K562 (cell line): ENCODE measurements at regions not wholly inside any gene's neighbourhood (a gene's known extent, or its start where the extent isn't known, plus 50 kb on each side); places are given as distances from the start of the nearest gene placed in this dataset.

Experiments used
- ATAC-seq: fragments of 200-7000 bp; cut with Tn5 transposase; 3 replicates; pipeline ENCODE4 v1.9.1; 2020; ENCODE audit warnings: moderate library complexity
- BruUV-seq: library from RNA; stranded (reverse); fragments of 400-500 nt; replicated peaks from 2 replicates; lab custom pipeline; 2021; lab: Mats Ljungman, UMichigan
- CTCF ChIA-PET: fragments of 300-600 bp; formaldehyde crosslinking; extraction: SDS; loops from one replicate; lab custom pipeline; 2021; ENCODE audit warnings: low intra/inter-chr PET ratio; lab: Yijun Ruan, JAX
- POLR2A ChIA-PET: fragments of 300-600, 350-650 bp; sonication (Branson Sonifier 250); formaldehyde crosslinking; extraction: SDS; loops from one replicate; lab custom pipeline; 2021; ENCODE audit warnings: antibody characterized with exemption, inconsistent platforms; lab: Yijun Ruan, JAX
- DNase-seq, 4 experiments: peaks; one replicate each; pipeline versions ENCODE4 v3.0.0 to v3.0.0-alpha.2; 2011 to 2018; ENCODE audit warnings: low spot score in 3 of 4, mixed read lengths in 3 of 4; ENCODE audit errors: extremely low read depth in 1 of 4
- FAIRE-seq: peaks from 2 replicates; lab custom pipeline; 2011; peaks lifted over from hg19 to GRCh38; lab: Jason Lieb, UNC
- H2AFZ ChIP-seq: 2 replicates; pipeline ENCODE4 v1.6.0; 2011; ENCODE audit warnings: low read depth, low read length, control low read depth, inconsistent platforms
- H3K27ac ChIP-seq: fragments of 200-600 bp; 3 replicates; pipeline ENCODE4 v1.8.0; 2011; ENCODE audit warnings: low read depth, mild to moderate bottlenecking, control low read depth, inconsistent platforms, low read length, moderate library complexity, mixed read lengths; ENCODE audit errors: extremely low read depth
- H3K27me3 ChIP-seq, 2 experiments: fragments of 300-600 bp in 1 of 2; 2 replicates in 1 of 2; 3 replicates in 1 of 2; pipeline versions ENCODE4 v1.6.0 to v1.8.0; 2011; ENCODE audit warnings: inconsistent platforms in 2 of 2, low read length in 2 of 2, mild to moderate bottlenecking in 1 of 2, mixed read lengths in 1 of 2, moderate library complexity in 1 of 2; ENCODE audit not compliant: control insufficient read depth in 2 of 2, insufficient read depth in 2 of 2
- H3K36me3 ChIP-seq: fragments of 300-600 bp; 3 replicates; pipeline ENCODE4 v1.8.0; 2011; ENCODE audit warnings: mild to moderate bottlenecking, low read length, inconsistent platforms; ENCODE audit not compliant: control insufficient read depth, insufficient read depth
- H3K4me1 ChIP-seq, 2 experiments: fragments of 200-600 bp in 1 of 2; replicated peaks in 1 of 2; 2 replicates in 1 of 2; 3 replicates in 1 of 2; pipeline versions ENCODE4 v1.5.1 to v1.8.0; 2011; ENCODE audit warnings: inconsistent platforms in 2 of 2, low read length in 2 of 2, mild to moderate bottlenecking in 1 of 2, mixed read lengths in 1 of 2, moderate library complexity in 1 of 2; ENCODE audit not compliant: control insufficient read depth in 2 of 2, insufficient read depth in 2 of 2
- H3K4me2 ChIP-seq: 2 replicates; pipeline ENCODE4 v1.6.1; 2011; ENCODE audit warnings: low read length, control low read depth, inconsistent platforms, mixed read lengths; ENCODE audit not compliant: insufficient read depth
- H3K4me3 ChIP-seq: fragments of 200-600 bp; sonication (generic), shearing (Covaris generic); 2 replicates; pipeline ENCODE4 v1.5.1; 2016; ENCODE audit warnings: control low read depth, inconsistent platforms
- H3K79me2 ChIP-seq: fragments of 200-600 bp; 3 replicates; pipeline ENCODE4 v1.8.0; 2011; ENCODE audit warnings: low read length, inconsistent platforms; ENCODE audit not compliant: control insufficient read depth, insufficient read depth
- H3K9ac ChIP-seq, 2 experiments: 2 replicates each; pipeline versions ENCODE4 v1.6.0 to v1.6.1; 2011; ENCODE audit warnings: low read depth in 2 of 2, low read length in 2 of 2, control low read depth in 1 of 2, inconsistent platforms in 1 of 2, mild to moderate bottlenecking in 1 of 2, mixed read lengths in 1 of 2; ENCODE audit not compliant: insufficient read depth in 1 of 2
- H3K9me1 ChIP-seq: one replicate; pipeline ENCODE4 v1.6.0; 2011; ENCODE audit warnings: inconsistent platforms, mild to moderate bottlenecking, low read length, moderate library complexity; ENCODE audit not compliant: control insufficient read depth, insufficient read depth
- H3K9me3 ChIP-seq: replicated peaks from 2 replicates; pipeline ENCODE4 v1.5.1; 2011; ENCODE audit warnings: low read depth, low read length, inconsistent platforms; ENCODE audit not compliant: control insufficient read depth, insufficient read depth
- H4K20me1 ChIP-seq: replicated peaks from 2 replicates; pipeline ENCODE4 v1.6.1; 2011; ENCODE audit warnings: low read length, inconsistent platforms, mixed read lengths; ENCODE audit not compliant: control insufficient read depth, insufficient read depth
- BACH1 ChIP-seq: fragments of 200-800 bp; sonication (Bioruptor generic); IDR thresholded peaks from 2 replicates; pipeline ENCODE4 v1.6.1; 2016; ENCODE audit warnings: missing genetic modification characterization, missing compliant biosample characterization
- EHMT2 ChIP-seq: fragments of 450-650 bp; IDR thresholded peaks from 2 replicates; pipeline ENCODE4 v1.6.1; 2018; ENCODE audit warnings: antibody characterized with exemption
- EWSR1 ChIP-seq: fragments of 450-650 bp; IDR thresholded peaks from 2 replicates; pipeline ENCODE4 v1.6.1; 2018; ENCODE audit warnings: borderline replicate concordance, mild to moderate bottlenecking, low read depth, moderate library complexity; ENCODE audit not compliant: partially characterized antibody
- FOXJ2 ChIP-seq: fragments of 200-800 bp; sonication (Bioruptor generic); IDR thresholded peaks from 2 replicates; pipeline ENCODE4 v1.6.1; 2016; ENCODE audit warnings: missing genetic modification characterization, missing compliant biosample characterization
- FOXM1 ChIP-seq, 2 experiments: fragments of 450-650 bp in 1 of 2; sonication (generic) in 1 of 2; formaldehyde crosslinking in 1 of 2; IDR thresholded peaks; 2 replicates each; pipeline versions ENCODE4 v1.6.1 to v1.9.0; 2017 to 2022; ENCODE audit warnings: low read depth in 2 of 2, mild to moderate bottlenecking in 2 of 2, missing genetic modification reagents in 1 of 2, moderate library complexity in 1 of 2
- GABPB1 ChIP-seq: sonication (generic); formaldehyde crosslinking; IDR thresholded peaks from 2 replicates; pipeline ENCODE4 v1.8.0; 2022; ENCODE audit warnings: mild to moderate bottlenecking, missing genetic modification reagents
- NFIX ChIP-seq: fragments of 250-450 bp; sonication (Bioruptor Pico); IDR thresholded peaks from 2 replicates; pipeline ENCODE4 v1.4.0; 2020; ENCODE audit warnings: low read depth, mild to moderate bottlenecking, moderate library complexity
- PBX2 ChIP-seq, 2 experiments: IDR thresholded peaks in 1 of 2; conservative IDR thresholded peaks in 1 of 2; 2 replicates each; pipeline ENCODE4 v1.6.1; 2016; ENCODE audit warnings: low read depth in 2 of 2, mild to moderate bottlenecking in 1 of 2, missing compliant biosample characterization in 1 of 2, missing genetic modification characterization in 1 of 2, moderate library complexity in 1 of 2
- RHOXF2B ChIP-seq: fragments of 250-450 bp; sonication (Bioruptor Pico); conservative IDR thresholded peaks from 2 replicates; pipeline ENCODE4 v1.5.1; 2021
- STAT5A ChIP-seq: IDR thresholded peaks from 2 replicates; pipeline ENCODE4 v1.6.1; 2012; ENCODE audit warnings: low read length, inconsistent platforms, borderline replicate concordance
- U2AF1 ChIP-seq: fragments of 200-400 bp; formaldehyde crosslinking; optimal IDR thresholded peaks from 2 replicates; pipeline ENCODE3; 2017; ENCODE audit warnings: mild to moderate bottlenecking, low read depth, low read length, moderate library complexity
- XRCC5 ChIP-seq: fragments of 200-400 bp; formaldehyde crosslinking; IDR thresholded peaks from 2 replicates; pipeline ENCODE4 v1.6.1; 2017; ENCODE audit warnings: low read depth, mild to moderate bottlenecking, low read length
- ZBTB5 ChIP-seq: fragments of 450-650 bp; IDR thresholded peaks from 2 replicates; pipeline ENCODE4 v1.6.1; 2017; ENCODE audit warnings: antibody characterized with exemption
- ZNF3 ChIP-seq: fragments of 250-450 bp; sonication (Bioruptor Pico); IDR thresholded peaks from 2 replicates; pipeline ENCODE4 v1.5.0; 2021; ENCODE audit warnings: mild to moderate bottlenecking, moderate library complexity
- ZNF76 ChIP-seq: fragments of 250-450 bp; sonication (Bioruptor Pico); IDR thresholded peaks from 2 replicates; pipeline ENCODE4 v1.4.0; 2020; ENCODE audit warnings: mild to moderate bottlenecking, moderate library complexity, borderline replicate concordance
- WGBS: fragments of 100-300 bp; shearing (Covaris generic); methylation state at CpG from one replicate; pipeline ENCODE4 v1.1.6; 2016; ENCODE audit warnings: low coverage, mixed read lengths; ENCODE audit not compliant: insufficient coverage; ENCODE audit errors: missing lambda C conversion rate; 5-methylcytosine and 5-hydroxymethylcytosine counted together
- in situ Hi-C: fragments of 300-500 bp; cut with MboI; formaldehyde crosslinking; loops from 4 replicates; pipeline ENCODE4 v1.15.0; 2018; ENCODE audit warnings: inconsistent platforms, mixed read lengths
- intact Hi-C: fragments of 100-400 bp; cut with micrococcal nuclease; formaldehyde crosslinking; loops from 2 replicates; pipeline ENCODE4 v1.14.2; 2022

GRCh38 chr1:98035602-98036002 is 114.8 kb upstream of the DPYD start:
- no peak for FAIRE-seq
- POLR2A ChIA-PET = no interaction called here

More at GRCh38 chr1:98035602-98036002, 114.8 kb upstream of the DPYD start:
- no peak for TF ChIP-seq FOXJ2 (tag)
- no peak for TF ChIP-seq STAT5A
- no peak for TF ChIP-seq FOXM1 (IDR thresholded peaks at IDR 0.05; ENCODE audit: low read depth)
- TF ChIP-seq FOXM1 (CRISPR knock-in tag; IDR thresholded peaks at IDR 0.05; ENCODE audit: low read depth) = no peak
- no peak for TF ChIP-seq XRCC5
- TF ChIP-seq EWSR1 = no peak
- TF ChIP-seq GABPB1 = no peak
- no peak for TF ChIP-seq PBX2 (CRISPR knock-in tag; IDR thresholded peaks at IDR 0.05; ENCODE audit: low read depth)
- TF ChIP-seq PBX2 (tag; conservative IDR thresholded peaks at IDR 0.05; ENCODE audit: low read depth) = no peak
- no peak for TF ChIP-seq NFIX (CRISPR knock-in tag)
- no peak for TF ChIP-seq EHMT2
- no peak for TF ChIP-seq BACH1 (tag)
- TF ChIP-seq ZBTB5 = no peak
- TF ChIP-seq ZNF3 = no peak
- no peak for TF ChIP-seq U2AF1
- TF ChIP-seq ZNF76 (CRISPR knock-in tag) = no peak
- TF ChIP-seq RHOXF2B (CRISPR knock-in tag) = no peak
- TF ChIP-seq, all 486 proteins: peak for 0
- Histone ChIP-seq H3K9ac (no peak overlapping the region), H3K4me2 (no peak overlapping the region), H2AFZ (no peak overlapping the region), H3K79me2 (no peaks in the 10 kb centered on the region), H3K9me3 (no peaks in the 10 kb centered on the region; the same call in 1 of the 2 replicates), H3K4me1 (no peaks in the 10 kb centered on the region), H3K9me1 (no peaks in the 10 kb centered on the region), H3K27ac (no peak overlapping the region), H3K27me3 (no peaks in the 10 kb centered on the region), H3K36me3 (no peaks in the 10 kb centered on the region), H3K4me3 (no peak overlapping the region), H4K20me1 (no peaks in the 10 kb centered on the region)
- ATAC-seq (no peak), DNase-seq (no peak)
- in situ Hi-C loops (no loop called here), intact Hi-C loops (no loop called here)
- no TSS peak for BruUV-seq
- 0% methylated on average over 2 of the region's 2 CpGs for WGBS
- CTCF ChIA-PET = no interaction called here
